MM.1S (cell line): ENCODE measurements at regions not wholly inside any gene's neighbourhood (a gene's known extent, or its start where the extent isn't known, plus 50 kb on each side); places are given as distances from the start of the nearest gene placed in this dataset.

ENCODE experiments used
- DNase-seq: peaks from one replicate; pipeline ENCODE4 v3.0.0-alpha.2; 2015
- H2AFZ ChIP-seq: fragments of 300-600 bp; sonication (generic); 2 replicates; pipeline ENCODE4 v1.6.0; 2016; ENCODE audit warnings: antibody characterized with exemption, low read length
- H3F3A ChIP-seq: fragments of 300-600 bp; sonication (generic); 2 replicates; pipeline ENCODE4 v1.6.1; 2016; ENCODE audit warnings: mild to moderate bottlenecking, antibody characterized with exemption, low read length, moderate library complexity, mixed read lengths; ENCODE audit not compliant: insufficient read depth
- H3K27ac ChIP-seq: fragments of 300-600 bp; sonication (generic); 2 replicates; pipeline ENCODE4 v1.5.1; 2016; ENCODE audit warnings: mild to moderate bottlenecking, low read length
- H3K27me3 ChIP-seq: fragments of 300-600 bp; sonication (generic); replicated peaks from 2 replicates; pipeline ENCODE4 v1.6.0; 2016; ENCODE audit warnings: low read length; ENCODE audit not compliant: insufficient read depth
- H3K36me3 ChIP-seq: fragments of 300-600 bp; sonication (generic); replicated peaks from 2 replicates; pipeline ENCODE4 v1.6.1; 2016; ENCODE audit warnings: mild to moderate bottlenecking, low read length, mixed read lengths; ENCODE audit not compliant: insufficient read depth
- H3K4me1 ChIP-seq: fragments of 300-600 bp; sonication (generic); 2 replicates; pipeline ENCODE4 v1.6.1; 2016; ENCODE audit warnings: low read length, mixed read lengths
- H3K4me2 ChIP-seq: fragments of 300-600 bp; sonication (generic); 2 replicates; pipeline ENCODE4 v1.6.0; 2016; ENCODE audit warnings: low read depth, low read length
- H3K4me3 ChIP-seq: fragments of 300-600 bp; sonication (generic); 2 replicates; pipeline ENCODE4 v1.5.1; 2016; ENCODE audit warnings: low read length, mixed read lengths
- H3K79me2 ChIP-seq: fragments of 300-600 bp; sonication (generic); 2 replicates; pipeline ENCODE4 v1.6.1; 2016; ENCODE audit warnings: mixed run types, low read length, mixed read lengths
- H3K9ac ChIP-seq: fragments of 300-600 bp; sonication (generic); 2 replicates; pipeline ENCODE4 v1.6.1; 2016; ENCODE audit warnings: low read length, mixed read lengths
- H3K9me2 ChIP-seq: fragments of 300-600 bp; sonication (generic); replicated peaks from 2 replicates; pipeline ENCODE4 v1.6.1; 2016; ENCODE audit warnings: mild to moderate bottlenecking, low read length, mixed read lengths; ENCODE audit not compliant: insufficient read depth
- H3K9me3 ChIP-seq: fragments of 300-600 bp; sonication (generic); replicated peaks from 2 replicates; pipeline ENCODE4 v1.6.1; 2016; ENCODE audit warnings: mild to moderate bottlenecking, low read length, mixed read lengths; ENCODE audit not compliant: insufficient read depth
- H4K20me1 ChIP-seq: fragments of 300-600 bp; sonication (generic); 2 replicates; pipeline ENCODE4 v1.6.1; 2016; ENCODE audit warnings: mild to moderate bottlenecking, low read length, moderate library complexity, mixed read lengths; ENCODE audit not compliant: insufficient read depth
- EZH2 ChIP-seq: fragments of 300-600 bp; sonication (generic); optimal IDR thresholded peaks from 2 replicates; pipeline ENCODE3; 2017; ENCODE audit warnings: low read depth, mild to moderate bottlenecking, antibody characterized with exemption, low read length, mixed read lengths
- EZH2phosphoT487 ChIP-seq: fragments of 300-600 bp; sonication (generic); IDR thresholded peaks from 2 replicates; pipeline ENCODE4 v1.6.1; 2018; ENCODE audit warnings: antibody characterized with exemption, low read length
- TF ChIP-seq, protein P1 (sequence below): fragments of 300-600 bp; sonication (generic); IDR thresholded peaks from 2 replicates; pipeline ENCODE4 v1.5.1; 2016; ENCODE audit warnings: antibody characterized with exemption, low read length, mixed read lengths

GRCh38 chr5:3414371-3414770 is 181.3 kb upstream of the IRX1 start:
- Histone ChIP-seq H3K9me2 (no peaks in the 10 kb centered on the region), H3K9me3 (no peaks in the 10 kb centered on the region), H3K27ac (no peak overlapping the region), H3K4me2 (no peak overlapping the region), H3K36me3 (no peaks in the 10 kb centered on the region), H4K20me1 (no peaks in the 10 kb centered on the region), H3K9ac (no peak overlapping the region), H3F3A (no peaks in the 10 kb centered on the region), H2AFZ (no peak overlapping the region), H3K4me3 (no peak overlapping the region), H3K79me2 (no peaks in the 10 kb centered on the region), H3K4me1 (no peaks in the 10 kb centered on the region), H3K27me3 (no peaks in the 10 kb centered on the region)
- TF ChIP-seq EZH2 (no peak), EZH2phosphoT487 (no peak)
- TF ChIP-seq, protein P1, sequence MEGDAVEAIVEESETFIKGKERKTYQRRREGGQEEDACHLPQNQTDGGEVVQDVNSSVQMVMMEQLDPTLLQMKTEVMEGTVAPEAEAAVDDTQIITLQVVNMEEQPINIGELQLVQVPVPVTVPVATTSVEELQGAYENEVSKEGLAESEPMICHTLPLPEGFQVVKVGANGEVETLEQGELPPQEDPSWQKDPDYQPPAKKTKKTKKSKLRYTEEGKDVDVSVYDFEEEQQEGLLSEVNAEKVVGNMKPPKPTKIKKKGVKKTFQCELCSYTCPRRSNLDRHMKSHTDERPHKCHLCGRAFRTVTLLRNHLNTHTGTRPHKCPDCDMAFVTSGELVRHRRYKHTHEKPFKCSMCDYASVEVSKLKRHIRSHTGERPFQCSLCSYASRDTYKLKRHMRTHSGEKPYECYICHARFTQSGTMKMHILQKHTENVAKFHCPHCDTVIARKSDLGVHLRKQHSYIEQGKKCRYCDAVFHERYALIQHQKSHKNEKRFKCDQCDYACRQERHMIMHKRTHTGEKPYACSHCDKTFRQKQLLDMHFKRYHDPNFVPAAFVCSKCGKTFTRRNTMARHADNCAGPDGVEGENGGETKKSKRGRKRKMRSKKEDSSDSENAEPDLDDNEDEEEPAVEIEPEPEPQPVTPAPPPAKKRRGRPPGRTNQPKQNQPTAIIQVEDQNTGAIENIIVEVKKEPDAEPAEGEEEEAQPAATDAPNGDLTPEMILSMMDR, result no peak
- no peak for DNase-seq

- H3K4me2 ChIP-seq, result no peak overlapping the region
Measured at GRCh38 chr5:3412146-3412545, 183.5 kb upstream of the IRX1 start.

GRCh38 chr5:3411363-3411762 is 184.3 kb upstream of the IRX1 start:
- no peak for DNase-seq
- Histone ChIP-seq H3F3A (no peaks in the 10 kb centered on the region), H3K4me2 (no peak overlapping the region), H3K9ac (no peak overlapping the region), H3K4me3 (no peak overlapping the region), H2AFZ (no peak overlapping the region), H3K9me2 (no peaks in the 10 kb centered on the region), H3K9me3 (no peaks in the 10 kb centered on the region), H3K4me1 (no peaks in the 10 kb centered on the region), H3K79me2 (no peaks in the 10 kb centered on the region), H3K27ac (no peak overlapping the region), H3K36me3 (no peaks in the 10 kb centered on the region), H4K20me1 (no peaks in the 10 kb centered on the region), H3K27me3 (no peaks in the 10 kb centered on the region)
- TF ChIP-seq, protein P1, result no peak

More at GRCh38 chr5:3412146-3412545, 183.5 kb upstream of the IRX1 start:
- Histone ChIP-seq H4K20me1 (no peaks in the 10 kb centered on the region), H3F3A (no peaks in the 10 kb centered on the region), H3K9ac (no peak overlapping the region), H3K9me3 (no peaks in the 10 kb centered on the region), H3K79me2 (no peaks in the 10 kb centered on the region), H3K4me3 (no peak overlapping the region), H3K36me3 (no peaks in the 10 kb centered on the region), H2AFZ (no peak overlapping the region), H3K27me3 (no peaks in the 10 kb centered on the region), H3K4me1 (no peaks in the 10 kb centered on the region), H3K9me2 (no peaks in the 10 kb centered on the region), H3K27ac (no peak overlapping the region)
- TF ChIP-seq EZH2, result no peak
- no peak for TF ChIP-seq EZH2phosphoT487
- TF ChIP-seq, protein P1, result no peak
- peak; percentile 16 for DNase-seq
